HEK293 (cell line): ENCODE measurements at regions not wholly inside any gene's neighbourhood (a gene's known extent, or its start where the extent isn't known, plus 50 kb on each side); places are given as distances from the start of the nearest gene placed in this dataset.

Source experiments
- CTCF ChIA-PET: fragments of 350-600 bp; formaldehyde crosslinking; extraction: SDS; loops from one replicate; lab custom pipeline; 2021; ENCODE audit warnings: antibody characterized with exemption; lab: Yijun Ruan, JAX
- POLR2A ChIA-PET: fragments of 300-600 bp; formaldehyde crosslinking; extraction: SDS; loops from one replicate; lab custom pipeline; 2020; ENCODE audit warnings: antibody characterized with exemption, inconsistent platforms; lab: Yijun Ruan, JAX
- H3K27ac ChIP-seq: fragments of 200-500 bp; sonication (Bioruptor generic); 2 replicates; pipeline ENCODE4 v1.5.1; 2014; ENCODE audit warnings: low read depth, low read length, control low read depth, inconsistent platforms; ENCODE audit errors: extremely low read depth
- H3K36me3 ChIP-seq, 2 experiments: fragments of 200-500 bp in 1 of 2; sonication (Bioruptor generic) in 1 of 2; 1 replicate in 1 of 2; 2 replicates in 1 of 2; pipeline ENCODE4 v1.5.1; 2014 to 2017; ENCODE audit warnings: inconsistent platforms in 2 of 2, low read length in 2 of 2; ENCODE audit not compliant: control insufficient read depth in 2 of 2, insufficient read depth in 1 of 2
- H3K4me1 ChIP-seq: fragments of 200-500 bp; sonication (Bioruptor generic); 2 replicates; pipeline ENCODE4 v1.5.1; 2014; ENCODE audit warnings: mild to moderate bottlenecking, low read length, inconsistent platforms; ENCODE audit not compliant: control insufficient read depth, insufficient read depth
- H3K4me3 ChIP-seq: 2 replicates; pipeline ENCODE4 v1.5.1; 2011; ENCODE audit warnings: low read depth, mild to moderate bottlenecking, control low read depth, low read length, moderate library complexity
- H3K9me3 ChIP-seq: fragments of 200-500 bp; sonication (Bioruptor generic); 2 replicates; pipeline ENCODE4 v1.5.1; 2014; ENCODE audit warnings: low read depth, low read length, inconsistent platforms; ENCODE audit not compliant: control insufficient read depth, insufficient read depth
- GFI1B ChIP-seq: fragments of 450-650 bp; formaldehyde crosslinking; IDR thresholded peaks from 2 replicates; pipeline ENCODE4 v1.5.1; 2016; ENCODE audit warnings: missing biosample characterization, missing genetic modification characterization
- KLF8 ChIP-seq: fragments of 450-650 bp; formaldehyde crosslinking; IDR thresholded peaks from 2 replicates; pipeline ENCODE4 v1.5.1; 2016; ENCODE audit warnings: missing biosample characterization, missing genetic modification characterization
- MEIS1 ChIP-seq: sonication (generic); formaldehyde crosslinking; IDR thresholded peaks from 2 replicates; pipeline ENCODE4 v1.8.1; 2022; ENCODE audit warnings: missing genetic modification reagents, mild to moderate bottlenecking, borderline replicate concordance
- PRDM2 ChIP-seq: fragments of 450-650 bp; formaldehyde crosslinking; IDR thresholded peaks from 2 replicates; pipeline ENCODE4 v1.5.1; 2016; ENCODE audit warnings: missing biosample characterization, missing genetic modification characterization, borderline replicate concordance
- REPIN1 ChIP-seq: fragments of 450-650 bp; formaldehyde crosslinking; IDR thresholded peaks from 2 replicates; pipeline ENCODE4 v1.5.1; 2017; ENCODE audit warnings: missing biosample characterization, missing genetic modification characterization, low read depth
- TCF7L2 ChIP-seq: IDR thresholded peaks from 2 replicates; pipeline ENCODE4 v1.6.1; 2011; ENCODE audit warnings: low read depth, mild to moderate bottlenecking, inconsistent platforms, low read length, moderate library complexity, borderline replicate concordance
- WT1 ChIP-seq: fragments of 450-650 bp; formaldehyde crosslinking; IDR thresholded peaks from 2 replicates; pipeline ENCODE4 v1.5.1; 2016; ENCODE audit warnings: missing biosample characterization, missing genetic modification characterization
- ZEB2 ChIP-seq: fragments of 450-650 bp; formaldehyde crosslinking; IDR thresholded peaks from 2 replicates; pipeline ENCODE4 v1.5.1; 2016; ENCODE audit warnings: missing biosample characterization, missing genetic modification characterization
- ZFHX2 ChIP-seq: fragments of 450-650 bp; formaldehyde crosslinking; conservative IDR thresholded peaks from 2 replicates; pipeline ENCODE4 v1.5.1; 2016; ENCODE audit warnings: missing biosample characterization, missing genetic modification characterization
- ZFP37 ChIP-seq: fragments of 450-650 bp; formaldehyde crosslinking; IDR thresholded peaks from 2 replicates; pipeline ENCODE4 v1.5.1; 2016; ENCODE audit warnings: missing biosample characterization, missing genetic modification characterization
- ZNF121 ChIP-seq: fragments of 450-650 bp; formaldehyde crosslinking; IDR thresholded peaks from 2 replicates; pipeline ENCODE4 v1.5.1; 2016; ENCODE audit warnings: missing biosample characterization, missing genetic modification characterization
- ZNF155 ChIP-seq: fragments of 450-650 bp; formaldehyde crosslinking; IDR thresholded peaks from 2 replicates; pipeline ENCODE4 v1.5.1; 2016; ENCODE audit warnings: missing biosample characterization, missing genetic modification characterization
- ZNF184 ChIP-seq: fragments of 450-650 bp; IDR thresholded peaks from 2 replicates; pipeline ENCODE4 v1.5.1; 2018; ENCODE audit warnings: missing biosample characterization, mild to moderate bottlenecking, missing genetic modification characterization
- ZNF248 ChIP-seq: fragments of 450-650 bp; formaldehyde crosslinking; IDR thresholded peaks from 2 replicates; pipeline ENCODE4 v1.5.1; 2017; ENCODE audit warnings: missing biosample characterization, missing genetic modification characterization
- ZNF501 ChIP-seq: fragments of 450-650 bp; formaldehyde crosslinking; IDR thresholded peaks from 2 replicates; pipeline ENCODE4 v1.5.1; 2016; ENCODE audit warnings: missing biosample characterization, missing genetic modification characterization
- ZNF521 ChIP-seq: fragments of 450-650 bp; formaldehyde crosslinking; IDR thresholded peaks from 2 replicates; pipeline ENCODE4 v1.5.1; 2017; ENCODE audit warnings: missing biosample characterization, mild to moderate bottlenecking, missing genetic modification characterization
- ZNF555 ChIP-seq: fragments of 450-650 bp; formaldehyde crosslinking; conservative IDR thresholded peaks from 2 replicates; pipeline ENCODE4 v1.5.1; 2017; ENCODE audit warnings: missing biosample characterization, mild to moderate bottlenecking, missing genetic modification characterization, inconsistent platforms
- ZNF561 ChIP-seq: fragments of 450-650 bp; IDR thresholded peaks from 2 replicates; pipeline ENCODE4 v1.5.1; 2018; ENCODE audit warnings: missing biosample characterization, missing genetic modification characterization, borderline replicate concordance
- ZNF585B ChIP-seq: fragments of 450-650 bp; formaldehyde crosslinking; IDR thresholded peaks from 2 replicates; pipeline ENCODE4 v1.5.1; 2016; ENCODE audit warnings: missing biosample characterization, missing genetic modification characterization
- ZNF596 ChIP-seq: fragments of 450-650 bp; IDR thresholded peaks from 2 replicates; pipeline ENCODE4 v1.5.0; 2018; ENCODE audit warnings: missing biosample characterization, mild to moderate bottlenecking, missing genetic modification characterization, moderate library complexity
- ZNF621 ChIP-seq: fragments of 450-650 bp; formaldehyde crosslinking; IDR thresholded peaks from 2 replicates; pipeline ENCODE4 v1.5.1; 2017; ENCODE audit warnings: missing biosample characterization, missing genetic modification characterization
- ZNF660 ChIP-seq: fragments of 450-650 bp; IDR thresholded peaks from 2 replicates; pipeline ENCODE4 v1.5.1; 2018; ENCODE audit warnings: missing biosample characterization, mild to moderate bottlenecking, missing genetic modification characterization
- ZNF792 ChIP-seq: fragments of 450-650 bp; formaldehyde crosslinking; IDR thresholded peaks from 2 replicates; pipeline ENCODE4 v1.5.1; 2016; ENCODE audit warnings: missing biosample characterization, missing genetic modification characterization

- Histone ChIP-seq H3K4me3 (no peak overlapping the region), H3K36me3 (no peaks in the 10 kb centered on the region), H3K27ac (no peak overlapping the region), H3K9me3 (no peaks in the 10 kb centered on the region), H3K4me1 (no peaks in the 10 kb centered on the region)
- no peak for TF ChIP-seq KLF8
- TF ChIP-seq ZNF561 (tag by site-specific recombination): no peak
- TF ChIP-seq ZNF585B (tag by site-specific recombination): no peak
- no peak for TF ChIP-seq TCF7L2
- no peak for TF ChIP-seq WT1 (tag by site-specific recombination)
- no peak for TF ChIP-seq ZEB2 (tag by site-specific recombination)
- no peak for TF ChIP-seq ZFHX2 (tag by site-specific recombination)
- no peak for TF ChIP-seq ZNF248 (tag by site-specific recombination)
- no peak for TF ChIP-seq ZNF155 (tag by site-specific recombination)
- no peak for TF ChIP-seq ZNF621
- CTCF ChIA-PET: interaction anchor here (0.9 kb wide), 1 partner anchor 11 kb away, joined by 3 read pairs; no protein-coding TSS in a partner anchor
- POLR2A ChIA-PET: no interaction called here
Observed at GRCh38 chr17:62149961-62150360, 84.9 kb upstream of the MED13 start.

- H3K9me3 ChIP-seq: no peaks in the 10 kb centered on the region
- TF ChIP-seq ZNF792 (tag by site-specific recombination): no peak
- no peak for TF ChIP-seq ZNF521 (tag by site-specific recombination)
- TF ChIP-seq ZNF184 (tag by site-specific recombination): no peak
- no peak for TF ChIP-seq ZNF501
- no peak for TF ChIP-seq GFI1B (tag by site-specific recombination)
- TF ChIP-seq MEIS1 (CRISPR knock-in tag): no peak
- TF ChIP-seq REPIN1 (tag by site-specific recombination): no peak
- TF ChIP-seq ZNF121: no peak
- no peak for TF ChIP-seq ZNF555 (tag by site-specific recombination)
- TF ChIP-seq ZFP37 (tag by site-specific recombination): no peak
- TF ChIP-seq ZNF596 (tag by site-specific recombination): no peak
- no peak for TF ChIP-seq PRDM2 (tag by site-specific recombination)
- no peak for TF ChIP-seq ZNF660
- no peaks in the 10 kb centered on the region for H3K4me1 ChIP-seq
- POLR2A ChIA-PET: no interaction called here
- no peaks in the 10 kb centered on the region for H3K36me3 ChIP-seq
- no peak overlapping the region for H3K27ac ChIP-seq
- CTCF ChIA-PET: interaction anchor here (0.8 kb wide), 1 partner anchor 17 kb away, joined by 4 read pairs; no protein-coding TSS in a partner anchor
- H3K4me3 ChIP-seq: no peak overlapping the region
Observed at GRCh38 chr17:62147284-62147683, 82.2 kb upstream of the MED13 start.
